NCI-H2196 treated with DMSO at 0.1 percent for 48 hours (cell line): ENCODE measurements at regions not wholly inside any gene's neighbourhood (a gene's known extent, or its start where the extent isn't known, plus 50 kb on each side); places are given as distances from the start of the nearest gene placed in this dataset.
"Not testable (repeated sequence)": the region's sequence is repeated elsewhere in the genome, so short reads cannot be mapped to it uniquely, and the experiment has no call there.

Experiments used
- DNase-seq: peaks from one replicate; lab custom pipeline; 2025; ENCODE audit not compliant: unreplicated experiment; lab: John Stamatoyannopoulos, UW

DNA sequence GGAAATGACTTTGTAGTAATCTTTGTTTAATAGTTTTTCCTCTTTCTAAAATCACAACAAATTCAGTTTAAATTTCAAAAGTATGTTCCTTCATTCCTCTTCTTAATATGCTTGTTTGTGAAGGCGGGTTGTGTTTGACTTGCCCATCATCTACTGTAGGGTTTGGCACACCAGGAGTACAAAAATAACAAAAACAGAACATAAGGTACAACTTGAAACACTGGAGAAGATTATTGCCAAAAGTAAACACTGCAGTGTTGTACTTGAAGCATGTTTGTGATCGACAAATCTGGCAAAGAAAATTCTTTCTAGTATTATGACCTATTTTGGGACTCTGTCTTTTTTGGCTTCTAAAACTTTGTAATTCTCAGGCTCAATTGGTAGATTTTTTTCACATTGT, 518.6 kb downstream of the SLITRK5 start:
- no peak for DNase-seq

DNA sequence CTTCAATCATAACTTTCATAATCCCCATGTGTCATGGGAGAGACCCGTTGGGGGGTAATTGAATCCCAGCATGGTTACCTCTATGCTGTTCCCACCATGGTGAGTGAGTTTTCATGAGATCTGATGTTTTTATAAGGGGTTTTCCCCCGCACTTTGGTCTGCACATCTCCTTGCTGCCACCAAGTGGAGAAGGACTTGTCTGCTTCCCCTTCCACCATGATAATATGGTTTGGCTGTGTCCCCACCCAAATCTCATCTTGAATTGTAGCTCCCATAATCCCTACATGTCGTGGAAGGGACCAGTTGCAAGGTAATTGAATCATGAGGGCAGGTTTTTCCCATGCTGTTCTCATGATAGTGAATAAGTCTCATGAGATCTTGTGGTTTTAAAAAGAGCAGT, 524.9 kb downstream of the SLITRK5 start:
- no peak for DNase-seq

DNA sequence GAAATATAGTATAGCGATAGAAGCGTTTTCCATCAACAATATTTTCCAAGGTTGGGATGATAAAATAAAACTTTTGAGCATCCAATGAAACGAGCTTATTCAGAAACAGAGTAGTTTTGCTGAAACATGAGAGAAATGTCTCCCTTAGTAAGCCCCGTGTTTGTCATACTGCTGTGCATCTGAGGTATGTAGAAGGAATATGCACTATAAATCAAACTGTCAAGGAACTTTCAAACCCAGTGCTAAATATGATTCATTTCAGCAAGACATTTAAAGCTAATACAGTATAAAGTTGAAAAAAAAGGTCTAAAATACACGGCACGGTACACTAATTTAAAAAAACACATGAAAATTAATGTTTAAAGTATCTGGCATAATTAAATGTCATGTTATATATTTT, 546.2 kb downstream of the SLITRK5 start:
- no peak for DNase-seq

DNA sequence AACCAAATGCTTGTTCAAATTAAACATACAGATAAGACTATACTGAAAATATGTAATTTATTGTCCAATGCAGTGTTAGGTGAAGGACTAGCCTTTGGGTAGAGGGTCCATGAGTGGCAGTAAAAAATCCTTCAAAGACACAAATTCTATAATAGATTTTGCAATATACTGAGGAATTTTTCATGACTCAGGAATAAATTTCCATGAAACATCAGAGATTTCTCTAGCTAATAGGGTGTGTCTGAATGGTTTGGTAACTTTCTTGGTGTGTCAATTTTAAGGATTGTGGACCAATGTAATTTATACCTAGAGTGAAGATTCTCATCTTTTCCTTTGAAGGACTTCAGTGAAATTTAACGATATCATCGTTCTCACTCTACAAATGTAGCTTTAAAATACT, 546.7 kb downstream of the SLITRK5 start:
- DNase-seq = no peak

DNA sequence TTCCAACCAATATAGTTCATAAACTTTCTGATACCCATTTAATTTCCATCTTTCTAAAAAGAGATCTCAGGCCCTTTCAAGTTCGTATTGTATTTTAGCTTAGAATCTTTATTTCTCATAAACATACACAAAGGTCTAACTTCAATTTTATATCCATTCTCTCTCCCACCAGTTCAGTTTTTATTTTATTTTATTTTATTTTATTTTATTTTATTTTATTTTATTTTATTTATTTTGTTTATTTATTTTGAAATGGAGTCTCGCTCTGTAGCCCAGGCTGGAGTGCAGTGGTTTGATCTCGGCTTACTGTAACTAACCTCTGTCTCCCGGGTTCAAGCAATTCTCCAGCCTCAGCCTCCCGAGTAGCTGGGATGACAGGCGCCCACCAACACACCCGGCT, 552.8 kb downstream of the SLITRK5 start:
- DNase-seq = no peak

DNA sequence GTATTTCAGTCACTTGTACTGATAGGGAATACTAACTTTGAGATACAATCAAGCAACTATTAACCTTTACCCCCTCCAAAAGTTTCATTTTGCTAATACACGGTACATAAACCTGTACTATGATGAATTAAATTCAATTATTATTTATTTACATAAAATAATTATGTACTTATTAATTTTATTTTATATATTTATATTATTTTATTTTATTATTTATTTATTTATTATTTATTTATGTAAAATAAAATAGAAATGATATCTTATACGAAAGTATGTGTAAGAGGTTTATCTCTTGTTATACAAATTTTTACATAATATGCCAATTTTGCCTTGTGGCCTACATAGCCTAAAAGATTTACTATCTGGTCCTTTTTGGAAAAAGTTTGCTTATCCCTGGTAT, 564.3 kb downstream of the SLITRK5 start:
- no peak for DNase-seq

DNA sequence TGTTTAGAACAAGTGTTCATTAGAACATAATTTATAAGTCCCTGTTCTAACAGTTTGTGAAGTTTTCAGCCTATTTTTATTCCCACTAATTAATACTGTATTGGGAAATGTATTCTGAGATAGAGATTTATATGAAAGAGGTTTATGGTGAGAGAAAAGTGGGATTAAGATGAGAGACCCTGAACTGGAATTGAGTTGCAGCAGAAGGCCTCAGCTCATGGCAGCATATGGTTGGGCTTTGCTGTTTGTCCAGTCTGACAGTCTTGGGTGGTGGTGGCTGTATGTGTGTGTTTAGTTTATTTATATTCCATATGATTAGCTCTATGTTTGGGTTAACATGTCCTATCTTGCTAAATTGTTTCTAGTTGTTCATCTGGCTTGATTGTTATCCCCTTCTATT, 575.1 kb downstream of the SLITRK5 start:
- DNase-seq = no peak

DNA sequence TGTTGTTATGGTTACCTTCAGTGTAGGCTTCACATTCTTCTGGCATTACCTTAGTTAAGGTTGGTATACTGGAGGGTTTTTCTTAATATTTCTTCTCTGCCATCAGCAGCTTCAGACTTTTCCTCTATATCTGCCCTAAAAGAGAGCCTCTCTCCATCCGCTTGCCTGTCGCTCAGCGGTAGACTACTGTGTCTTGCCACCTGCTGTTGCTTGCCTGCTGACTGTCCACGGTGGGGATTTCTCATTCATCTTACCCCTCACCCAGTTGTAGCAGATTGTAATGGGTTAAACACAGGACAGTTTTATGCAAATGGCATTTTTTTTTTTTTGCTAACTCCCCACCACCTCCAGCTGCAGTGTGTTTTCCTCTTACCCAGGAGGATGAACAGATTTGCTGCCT, 577.2 kb downstream of the SLITRK5 start:
- DNase-seq = no peak

DNA sequence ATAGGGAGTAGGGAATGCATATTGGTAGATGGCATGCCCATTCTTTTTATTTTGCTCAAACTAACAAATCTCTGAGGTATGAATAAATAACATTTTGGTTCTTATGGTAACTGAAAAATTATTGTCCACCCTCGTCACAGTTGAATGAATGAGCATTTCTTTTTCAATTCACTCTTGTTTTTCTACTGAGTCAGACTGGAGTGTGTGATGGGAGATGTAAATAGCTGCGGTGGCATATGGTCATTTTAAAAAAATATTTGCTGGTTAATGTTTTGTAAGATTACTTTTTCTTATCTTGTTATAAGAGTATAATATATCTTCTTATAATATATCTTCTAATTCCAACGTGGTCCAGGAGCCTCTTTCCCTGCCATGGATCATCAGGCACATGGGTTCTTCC, 586.5 kb downstream of the SLITRK5 start:
- DNase-seq = no peak

DNA sequence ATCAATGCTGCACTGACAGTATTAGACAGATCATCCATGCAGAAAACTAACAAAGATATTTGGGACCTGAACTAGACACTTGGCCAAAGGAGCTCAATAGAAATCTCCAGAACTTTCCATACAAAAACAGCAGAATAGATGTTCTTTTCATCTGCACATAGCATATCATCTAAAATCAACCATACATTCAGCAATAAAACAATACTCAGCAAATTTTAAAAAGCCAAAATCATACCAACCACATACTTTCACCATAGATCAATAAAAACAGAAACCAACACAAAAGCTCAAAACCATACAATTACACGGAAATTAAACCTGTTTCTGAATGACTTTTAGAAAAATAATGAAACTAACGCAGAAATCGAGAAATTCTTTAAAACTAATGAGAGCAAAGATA, 592.6 kb downstream of the SLITRK5 start:
- DNase-seq = no peak

DNA sequence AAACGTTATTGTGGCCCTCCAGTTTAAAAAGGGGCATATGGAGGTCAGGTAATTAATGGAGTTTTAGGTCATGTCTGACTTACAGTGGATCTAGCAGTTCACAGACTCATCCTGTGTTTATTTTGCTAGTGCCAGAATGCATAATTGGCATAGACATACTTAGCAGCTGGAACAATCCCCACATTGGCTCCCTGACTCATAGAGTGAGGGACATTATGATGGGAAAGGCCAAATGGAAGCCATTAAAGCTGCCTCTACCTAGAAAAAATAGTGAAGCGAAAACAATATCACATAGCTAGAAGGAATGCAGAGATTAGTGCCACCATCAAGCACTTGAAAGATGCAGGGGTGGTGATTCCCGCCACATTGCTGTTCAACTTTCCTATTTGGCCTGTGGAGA, 610.7 kb downstream of the SLITRK5 start:
- DNase-seq = no peak

DNA sequence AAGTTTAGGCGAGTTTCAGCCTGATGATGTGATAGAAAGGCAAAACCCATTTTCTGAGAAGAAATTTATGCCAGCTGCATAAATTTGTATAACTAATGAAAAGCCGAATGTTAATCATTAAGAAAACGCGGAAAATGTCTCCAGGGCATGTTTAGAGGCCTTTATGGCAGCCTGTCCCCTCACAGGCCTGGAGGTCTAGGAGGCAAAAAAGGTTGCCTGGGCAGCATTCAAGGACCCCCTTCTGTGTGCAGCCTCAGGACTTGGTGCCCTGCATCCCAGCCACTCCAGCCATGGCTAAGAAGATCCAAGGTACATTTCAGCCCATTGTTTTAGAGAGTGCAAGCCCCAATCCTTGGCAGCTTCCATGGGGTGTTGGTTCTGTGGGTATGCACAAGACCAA, 614.2 kb downstream of the SLITRK5 start:
- DNase-seq = no peak

DNA sequence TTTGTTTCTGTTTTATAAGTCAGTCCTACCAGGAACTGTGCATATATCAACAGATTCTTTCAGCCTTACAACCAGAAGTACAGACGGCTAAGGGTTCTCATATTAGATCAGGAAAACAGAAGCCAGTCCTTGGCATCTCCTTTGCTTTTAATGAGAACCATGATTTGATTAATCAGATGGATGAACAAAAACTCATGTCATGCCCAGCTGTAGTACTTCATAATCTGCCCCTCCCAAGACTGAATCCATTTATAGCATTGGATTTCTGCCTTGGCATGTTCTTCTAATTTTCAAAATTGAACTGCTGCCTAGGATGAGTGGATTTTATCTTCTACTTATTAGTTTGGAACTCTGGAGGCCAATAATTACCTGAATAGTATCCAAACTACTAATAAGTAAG, 617.2 kb downstream of the SLITRK5 start:
- no peak for DNase-seq

DNA sequence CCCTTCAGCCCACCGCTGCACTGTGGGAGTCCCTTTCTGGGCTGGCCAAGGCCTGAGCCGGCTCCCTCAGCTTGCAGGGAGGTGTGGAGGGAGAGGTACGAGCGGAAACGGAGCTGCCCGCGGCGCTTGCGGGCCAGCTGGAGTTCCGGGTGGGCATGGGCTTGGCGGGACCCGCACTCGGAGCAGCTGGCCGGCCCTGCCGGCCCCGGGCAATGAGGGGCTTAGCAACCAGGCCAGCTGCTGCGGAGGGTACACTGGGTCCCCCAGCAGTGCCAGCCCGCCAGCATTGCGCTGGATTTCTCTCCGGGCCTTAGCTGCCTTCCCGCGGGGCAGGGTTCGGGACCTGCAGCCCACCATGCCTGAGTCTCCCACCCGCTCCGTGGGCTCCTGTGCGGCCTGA, 620.6 kb downstream of the SLITRK5 start:
- DNase-seq = not testable (repeated sequence)

DNA sequence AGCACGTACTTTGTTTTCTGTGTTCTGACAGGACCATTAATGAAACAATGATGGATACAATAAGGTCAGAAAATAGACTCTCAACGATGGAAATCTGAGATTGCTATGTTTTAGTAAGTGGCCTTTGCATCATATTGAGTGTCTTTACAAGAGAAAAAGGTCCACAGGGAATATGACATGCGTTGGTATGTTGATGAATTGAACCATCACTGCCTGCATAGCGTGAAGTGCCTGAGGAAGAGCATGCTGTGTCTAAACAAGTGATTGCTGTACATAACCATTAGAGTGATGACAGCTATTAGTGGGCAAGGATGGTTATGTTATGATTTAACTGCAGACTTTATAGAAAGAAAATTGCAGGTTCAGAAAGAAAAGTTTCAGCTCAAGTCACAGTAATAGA, 623.2 kb downstream of the SLITRK5 start:
- no peak for DNase-seq

DNA sequence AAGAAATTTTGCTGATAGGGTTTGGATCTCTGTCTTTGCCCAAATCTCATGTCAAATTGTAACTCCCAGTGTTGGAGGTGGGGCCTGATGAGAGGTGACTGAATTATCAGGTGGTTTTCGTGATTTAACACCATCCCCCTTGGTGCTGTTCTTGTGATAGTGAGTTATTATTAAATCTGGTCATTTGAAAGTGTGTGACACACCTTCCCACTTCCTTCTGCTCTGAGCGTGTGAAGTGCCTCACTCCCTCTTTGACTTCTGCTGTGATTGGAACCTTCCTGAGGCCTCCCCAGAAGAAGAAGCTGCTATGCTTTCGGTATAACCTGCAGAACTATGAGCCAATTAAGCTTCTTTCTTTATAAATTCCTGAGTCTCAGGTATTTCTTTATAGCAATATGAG, 632.0 kb downstream of the SLITRK5 start:
- DNase-seq = no peak

DNA sequence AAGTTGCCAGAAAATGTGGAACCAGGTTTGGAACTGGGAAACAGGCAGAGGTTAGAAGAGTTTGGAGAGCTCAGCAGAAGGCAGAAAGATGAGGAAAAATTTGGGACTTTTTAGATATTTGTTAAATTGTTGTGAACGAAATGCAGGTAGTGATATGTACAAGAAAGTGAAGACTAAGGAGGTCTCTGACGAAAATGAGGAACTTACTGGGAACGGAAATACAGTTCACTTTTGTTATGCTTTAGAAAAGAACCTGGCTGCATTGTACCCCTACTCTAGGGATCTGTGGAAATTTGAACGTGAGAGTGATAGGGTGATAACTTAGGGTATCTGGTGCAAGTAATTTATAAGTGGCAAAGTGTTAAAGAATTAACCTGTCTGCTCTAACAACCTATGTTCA, 632.4 kb downstream of the SLITRK5 start:
- no peak for DNase-seq

DNA sequence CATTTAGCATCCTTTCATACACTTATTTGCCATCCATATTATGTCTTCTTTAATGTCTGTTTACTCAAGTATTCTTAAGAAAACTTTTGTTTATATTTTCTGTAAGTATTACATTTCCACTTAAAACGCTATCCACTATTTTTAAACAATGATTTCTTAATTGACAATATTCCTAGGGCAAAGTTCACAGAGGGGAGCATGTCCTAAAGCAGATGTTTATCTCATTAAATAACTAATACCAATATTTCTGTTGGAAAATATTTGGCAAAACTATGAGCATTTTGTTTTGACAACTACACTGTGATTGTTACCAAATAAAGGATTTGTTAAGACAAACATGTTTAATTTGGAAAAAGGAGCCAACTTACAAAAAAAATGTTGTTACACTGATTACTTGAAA, 643.3 kb downstream of the SLITRK5 start:
- DNase-seq = no peak

DNA sequence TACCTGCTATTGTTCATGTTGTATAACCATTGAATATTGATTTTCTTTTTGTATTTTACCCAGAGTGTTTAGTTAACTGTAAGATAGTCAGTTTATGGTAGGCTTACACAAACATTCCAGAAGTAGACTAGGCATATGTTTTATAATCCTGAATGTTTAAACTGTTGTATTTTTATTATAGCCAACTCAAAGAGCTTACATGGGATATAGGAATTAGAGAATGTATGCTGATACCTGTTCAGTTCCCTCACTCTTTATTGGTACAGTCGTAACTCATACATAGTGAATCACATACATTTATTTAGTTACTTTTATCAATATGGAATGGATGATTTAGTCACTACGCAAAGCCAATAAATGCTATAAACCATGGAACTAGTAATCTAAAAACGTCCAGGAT, 657.9 kb downstream of the SLITRK5 start:
- no peak for DNase-seq

DNA sequence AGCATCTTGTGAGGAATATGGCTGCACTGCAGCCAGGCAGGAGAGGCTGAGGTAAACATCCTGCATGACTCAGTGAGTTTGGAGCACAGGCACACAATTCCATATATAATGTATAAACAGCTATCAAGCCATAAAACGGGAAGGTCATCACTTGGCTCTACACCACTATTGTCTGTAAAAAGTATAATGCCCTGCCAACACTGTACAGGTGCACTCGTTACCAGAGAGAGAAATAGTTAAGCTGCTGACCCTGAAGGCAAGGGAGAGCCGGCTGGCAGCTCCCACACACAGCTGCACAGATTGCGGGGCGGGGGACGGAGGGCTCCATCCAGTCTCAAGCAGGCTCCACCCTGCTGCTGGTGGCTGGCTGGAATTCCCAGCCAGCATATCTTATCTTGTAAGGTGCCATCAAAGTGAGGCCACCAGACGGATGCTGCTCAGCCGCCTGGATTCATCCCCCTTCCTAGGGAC, 668.1 kb downstream of the SLITRK5 start:
- no peak for DNase-seq

DNA sequence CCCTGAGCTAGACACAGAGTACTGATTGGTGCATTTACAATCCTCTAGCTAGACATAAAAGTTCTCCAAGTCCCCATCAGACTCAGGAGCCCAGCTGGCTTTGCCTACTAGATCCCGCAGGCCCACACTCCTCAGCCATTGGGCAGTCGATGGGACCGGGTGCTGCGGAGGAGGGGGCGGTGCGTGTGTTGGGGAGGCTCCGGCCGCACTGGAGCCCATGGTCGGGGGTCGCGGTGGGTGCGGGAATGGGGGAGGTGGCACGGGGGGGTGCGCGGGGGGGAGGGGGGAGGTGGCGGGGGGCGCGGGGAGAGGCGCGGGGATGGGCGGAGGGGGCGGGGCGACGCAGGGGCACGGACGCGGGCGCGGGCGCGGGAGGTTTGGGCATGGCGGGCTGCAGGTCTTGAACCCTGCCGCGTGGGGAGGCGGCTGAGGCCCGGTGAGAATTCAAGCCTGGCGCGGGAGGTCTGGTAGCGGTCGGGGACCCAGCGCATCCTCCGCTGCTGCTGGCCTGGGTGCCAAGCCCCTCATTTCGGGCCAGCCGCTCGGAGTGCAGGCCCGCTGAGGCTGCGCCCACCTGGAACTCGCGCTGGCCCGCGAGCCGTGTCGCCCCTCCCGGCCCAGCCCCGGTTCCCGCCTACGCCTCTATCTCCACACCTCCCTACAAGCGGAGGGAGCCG, 674.1 kb downstream of the SLITRK5 start:
- no peak for DNase-seq

DNA sequence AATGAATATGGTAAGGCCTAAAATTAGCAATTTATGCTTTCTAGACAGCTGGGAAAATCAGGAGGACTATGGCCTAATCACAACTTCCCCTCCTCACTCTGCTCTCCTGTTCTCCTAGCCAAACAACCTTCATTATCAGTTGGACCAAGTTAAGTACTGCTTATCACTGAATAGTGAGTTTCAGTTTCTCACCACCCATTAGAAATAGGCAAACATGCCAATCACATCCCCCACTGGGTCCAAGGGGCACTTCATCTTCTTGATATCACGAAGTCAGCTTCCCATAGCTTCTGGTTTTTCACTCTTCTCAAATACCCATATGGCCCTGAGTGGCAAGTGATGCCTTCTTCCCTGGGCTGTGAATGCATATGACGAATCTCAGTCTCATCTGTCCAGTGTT, 689.6 kb downstream of the SLITRK5 start:
- no peak for DNase-seq

DNA sequence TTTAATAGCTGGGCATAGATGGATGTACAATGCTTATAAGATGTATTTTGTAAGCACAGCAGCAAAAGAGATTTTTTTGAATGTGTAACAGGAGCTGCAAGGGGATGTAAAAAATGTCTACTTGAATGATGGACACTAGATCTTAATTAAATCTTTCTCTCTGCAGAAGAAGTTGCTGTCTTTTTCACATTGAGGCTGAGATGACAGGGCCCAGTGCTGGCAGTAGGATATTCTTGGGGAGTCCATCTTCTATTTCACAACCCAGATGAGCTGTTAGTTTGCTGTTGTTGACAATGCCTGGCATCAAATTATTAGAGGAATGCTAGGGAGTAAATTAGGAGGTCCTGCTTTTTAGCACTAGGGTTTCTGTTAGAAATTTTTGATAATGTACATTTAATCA, 698.7 kb downstream of the SLITRK5 start:
- DNase-seq = no peak
